Astrocyte (in vitro differentiated cells and primary cell): ENCODE measurements at regions not wholly inside any gene's neighbourhood (a gene's known extent, or its start where the extent isn't known, plus 50 kb on each side); places are given as distances from the start of the nearest gene placed in this dataset.

ENCODE experiments used
- EZH2 ChIP-seq: IDR thresholded peaks from 2 replicates; pipeline ENCODE4 v1.6.1; 2012; ENCODE audit warnings: mild to moderate bottlenecking, low read length, inconsistent platforms; ENCODE audit not compliant: insufficient read depth
- TF ChIP-seq, protein P1 (sequence below): IDR thresholded peaks from 2 replicates; pipeline ENCODE4 v1.5.1; 2011; ENCODE audit warnings: low read depth, mild to moderate bottlenecking, inconsistent platforms, low read length, moderate library complexity; ENCODE audit not compliant: insufficient read depth

DNA sequence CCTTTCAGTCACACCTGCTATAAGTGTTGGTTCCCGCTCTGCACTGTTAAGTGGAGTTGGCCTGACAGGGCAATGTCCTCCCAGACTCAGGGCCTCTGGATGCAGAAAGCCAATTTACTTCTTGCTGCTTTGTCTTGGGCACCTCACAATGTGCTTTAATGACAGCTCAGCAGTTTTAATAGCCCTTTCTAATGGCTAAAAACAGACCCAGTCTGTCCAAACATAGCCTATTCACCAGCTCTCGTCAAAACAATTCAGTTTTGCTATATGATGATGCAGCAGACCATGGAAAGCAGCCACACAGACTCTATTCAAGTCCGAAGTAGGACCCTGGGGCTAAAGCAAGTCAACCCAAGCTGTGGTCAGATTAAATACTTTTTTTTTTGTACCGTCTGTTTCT lies 529.1 kb upstream of the SEMA6A start:
- TF ChIP-seq, protein P1, sequence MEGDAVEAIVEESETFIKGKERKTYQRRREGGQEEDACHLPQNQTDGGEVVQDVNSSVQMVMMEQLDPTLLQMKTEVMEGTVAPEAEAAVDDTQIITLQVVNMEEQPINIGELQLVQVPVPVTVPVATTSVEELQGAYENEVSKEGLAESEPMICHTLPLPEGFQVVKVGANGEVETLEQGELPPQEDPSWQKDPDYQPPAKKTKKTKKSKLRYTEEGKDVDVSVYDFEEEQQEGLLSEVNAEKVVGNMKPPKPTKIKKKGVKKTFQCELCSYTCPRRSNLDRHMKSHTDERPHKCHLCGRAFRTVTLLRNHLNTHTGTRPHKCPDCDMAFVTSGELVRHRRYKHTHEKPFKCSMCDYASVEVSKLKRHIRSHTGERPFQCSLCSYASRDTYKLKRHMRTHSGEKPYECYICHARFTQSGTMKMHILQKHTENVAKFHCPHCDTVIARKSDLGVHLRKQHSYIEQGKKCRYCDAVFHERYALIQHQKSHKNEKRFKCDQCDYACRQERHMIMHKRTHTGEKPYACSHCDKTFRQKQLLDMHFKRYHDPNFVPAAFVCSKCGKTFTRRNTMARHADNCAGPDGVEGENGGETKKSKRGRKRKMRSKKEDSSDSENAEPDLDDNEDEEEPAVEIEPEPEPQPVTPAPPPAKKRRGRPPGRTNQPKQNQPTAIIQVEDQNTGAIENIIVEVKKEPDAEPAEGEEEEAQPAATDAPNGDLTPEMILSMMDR: no peak
- TF ChIP-seq EZH2: no peak
